Fibroblast of lung (primary cell): ENCODE measurements at regions not wholly inside any gene's neighbourhood (a gene's known extent, or its start where the extent isn't known, plus 50 kb on each side); places are given as distances from the start of the nearest gene placed in this dataset.

Experiments
- DNase-seq, 2 donors: peaks; one replicate each; pipeline versions ENCODE4 v3.0.0 to v3.0.0-alpha.2; 2010; ENCODE audit warnings: low read depth in 2 of 2
- H2AFZ ChIP-seq: 2 replicates; pipeline ENCODE4 v1.5.1; 2012; ENCODE audit warnings: low read length, control low read depth, inconsistent platforms
- H3K27ac ChIP-seq: 2 replicates; pipeline ENCODE4 v1.5.1; 2011; ENCODE audit warnings: low read length, control low read depth; ENCODE audit not compliant: insufficient read depth
- H3K27me3 ChIP-seq: 2 replicates; pipeline ENCODE4 v1.5.1; 2011; ENCODE audit warnings: mild to moderate bottlenecking, low read length; ENCODE audit not compliant: control insufficient read depth, insufficient read depth
- H3K36me3 ChIP-seq: 2 replicates; pipeline ENCODE4 v1.5.1; 2011; ENCODE audit warnings: low read length; ENCODE audit not compliant: control insufficient read depth, insufficient read depth
- H3K4me1 ChIP-seq: 2 replicates; pipeline ENCODE4 v1.5.1; 2011; ENCODE audit warnings: low read length; ENCODE audit not compliant: control insufficient read depth, insufficient read depth; ENCODE audit errors: extremely low read depth
- H3K4me2 ChIP-seq: 2 replicates; pipeline ENCODE4 v1.5.1; 2011; ENCODE audit warnings: low read length, control low read depth; ENCODE audit not compliant: insufficient read depth; ENCODE audit errors: extremely low read depth
- H3K4me3 ChIP-seq, 4 experiments: fragments of 200-600 bp in 1 of 4; sonication (generic) in 1 of 4; replicated peaks in 1 of 4; 2 replicates each; pipeline ENCODE4 v1.5.1; 2011 to 2016; ENCODE audit warnings: low read length in 4 of 4, low read depth in 3 of 4, mild to moderate bottlenecking in 3 of 4, control low read depth in 2 of 4, inconsistent platforms in 1 of 4, mixed read lengths in 1 of 4; ENCODE audit not compliant: insufficient read depth in 1 of 4; ENCODE audit errors: control extremely low read depth in 1 of 4
- H3K79me2 ChIP-seq: 2 replicates; pipeline ENCODE4 v1.5.1; 2012; ENCODE audit warnings: mild to moderate bottlenecking, low read length, inconsistent platforms; ENCODE audit not compliant: control insufficient read depth, insufficient read depth
- H3K9ac ChIP-seq: 2 replicates; pipeline ENCODE4 v1.5.1; 2011; ENCODE audit warnings: mild to moderate bottlenecking, low read length, control low read depth; ENCODE audit not compliant: insufficient read depth
- H3K9me3 ChIP-seq: 2 replicates; pipeline ENCODE4 v1.5.1; 2012; ENCODE audit warnings: low read depth, low read length; ENCODE audit not compliant: control insufficient read depth, insufficient read depth
- H4K20me1 ChIP-seq: 2 replicates; pipeline ENCODE4 v1.5.1; 2011; ENCODE audit warnings: low read length; ENCODE audit not compliant: control insufficient read depth, insufficient read depth; ENCODE audit errors: extremely low read depth
- EZH2 ChIP-seq: IDR thresholded peaks from 2 replicates; pipeline ENCODE4 v1.5.1; 2012; ENCODE audit warnings: low read length, control low read depth, mild to moderate bottlenecking; ENCODE audit errors: missing control alignments
- TF ChIP-seq, protein P1 (sequence below), 2 donors: IDR thresholded peaks in 1 of 2; conservative IDR thresholded peaks in 1 of 2; 1 replicate in 1 of 2; 2 replicates in 1 of 2; pipeline ENCODE4 v1.5.1; 2011 to 2012; ENCODE audit warnings: low read length in 2 of 2, control low read depth in 1 of 2, inconsistent platforms in 1 of 2, low read depth in 1 of 2, mild to moderate bottlenecking in 1 of 2

DNA sequence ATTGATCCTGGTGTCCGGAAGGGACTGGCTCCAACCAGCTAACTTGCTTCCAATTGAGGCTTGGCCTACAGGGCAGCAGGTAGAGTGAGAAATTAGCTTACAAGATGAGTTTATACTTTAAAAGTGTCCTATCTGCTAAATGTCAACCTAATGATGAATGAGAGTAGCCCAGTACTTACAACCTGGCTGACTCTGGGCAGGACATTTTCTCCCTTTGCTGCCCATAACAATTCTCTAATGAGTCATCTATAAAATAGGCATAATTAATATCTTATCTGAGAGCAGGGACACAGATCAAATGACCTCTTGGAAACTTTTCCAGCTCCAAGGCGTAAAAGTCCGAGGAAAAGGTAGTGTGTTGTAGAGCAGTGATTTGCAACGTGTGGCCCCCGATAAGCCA, 398.4 kb upstream of the BOD1L1 start:
- Histone ChIP-seq H3K27ac (no peak overlapping the region), H2AFZ (no peak overlapping the region), H3K79me2 (no peaks in the 10 kb centered on the region), H4K20me1 (no peaks in the 10 kb centered on the region), H3K4me2 (no peak overlapping the region), H3K4me1 (peaks cover 3% of the 10 kb centered on the region), H3K36me3 (no peaks in the 10 kb centered on the region), H3K27me3 (no peaks in the 10 kb centered on the region), H3K9ac (no peak overlapping the region), H3K9me3 (no peaks in the 10 kb centered on the region), H3K4me3 (no peak overlapping the region)
- TF ChIP-seq, protein P1, sequence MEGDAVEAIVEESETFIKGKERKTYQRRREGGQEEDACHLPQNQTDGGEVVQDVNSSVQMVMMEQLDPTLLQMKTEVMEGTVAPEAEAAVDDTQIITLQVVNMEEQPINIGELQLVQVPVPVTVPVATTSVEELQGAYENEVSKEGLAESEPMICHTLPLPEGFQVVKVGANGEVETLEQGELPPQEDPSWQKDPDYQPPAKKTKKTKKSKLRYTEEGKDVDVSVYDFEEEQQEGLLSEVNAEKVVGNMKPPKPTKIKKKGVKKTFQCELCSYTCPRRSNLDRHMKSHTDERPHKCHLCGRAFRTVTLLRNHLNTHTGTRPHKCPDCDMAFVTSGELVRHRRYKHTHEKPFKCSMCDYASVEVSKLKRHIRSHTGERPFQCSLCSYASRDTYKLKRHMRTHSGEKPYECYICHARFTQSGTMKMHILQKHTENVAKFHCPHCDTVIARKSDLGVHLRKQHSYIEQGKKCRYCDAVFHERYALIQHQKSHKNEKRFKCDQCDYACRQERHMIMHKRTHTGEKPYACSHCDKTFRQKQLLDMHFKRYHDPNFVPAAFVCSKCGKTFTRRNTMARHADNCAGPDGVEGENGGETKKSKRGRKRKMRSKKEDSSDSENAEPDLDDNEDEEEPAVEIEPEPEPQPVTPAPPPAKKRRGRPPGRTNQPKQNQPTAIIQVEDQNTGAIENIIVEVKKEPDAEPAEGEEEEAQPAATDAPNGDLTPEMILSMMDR (conservative IDR thresholded peaks at IDR 0.05 in 1 of 2, IDR thresholded peaks at IDR 0.05 in 1 of 2; ENCODE audit: low read depth in 1 of 2, low read length in 2 of 2) = no peak
- no peak for TF ChIP-seq EZH2
- no peak for DNase-seq

DNA sequence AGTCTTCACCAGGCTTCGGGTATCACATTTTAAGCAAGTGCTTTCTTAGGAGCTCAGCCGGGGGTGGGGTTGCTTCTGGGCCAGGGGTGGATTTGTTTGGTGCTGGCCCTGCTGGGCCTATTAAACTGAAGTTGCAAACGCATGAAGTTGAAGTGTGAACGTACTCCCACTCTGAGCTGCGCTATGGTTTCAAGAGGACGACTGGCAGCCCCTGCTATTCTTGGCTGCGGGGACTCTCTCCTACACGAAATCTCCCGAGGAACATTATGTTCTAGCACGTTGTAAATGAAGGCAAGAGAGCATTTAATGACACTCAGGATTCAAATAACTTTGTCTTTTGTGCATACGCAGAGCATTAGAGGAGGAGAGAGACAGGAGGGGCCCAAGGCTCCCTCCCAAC, 401.3 kb upstream of the BOD1L1 start:
- Histone ChIP-seq H3K4me3 (no peak overlapping the region), H4K20me1 (no peaks in the 10 kb centered on the region), H3K9me3 (no peaks in the 10 kb centered on the region), H3K4me2 (no peak overlapping the region), H3K9ac (no peak overlapping the region), H3K27ac (no peak overlapping the region), H3K36me3 (no peaks in the 10 kb centered on the region), H3K79me2 (no peaks in the 10 kb centered on the region), H3K4me1 (no peaks in the 10 kb centered on the region), H3K27me3 (no peaks in the 10 kb centered on the region), H2AFZ (no peak overlapping the region)
- TF ChIP-seq EZH2 = no peak
- TF ChIP-seq, protein P1 (conservative IDR thresholded peaks at IDR 0.05 in 1 of 2, IDR thresholded peaks at IDR 0.05 in 1 of 2; ENCODE audit: low read depth in 1 of 2, low read length in 2 of 2) = no peak
- no peak for DNase-seq

DNA sequence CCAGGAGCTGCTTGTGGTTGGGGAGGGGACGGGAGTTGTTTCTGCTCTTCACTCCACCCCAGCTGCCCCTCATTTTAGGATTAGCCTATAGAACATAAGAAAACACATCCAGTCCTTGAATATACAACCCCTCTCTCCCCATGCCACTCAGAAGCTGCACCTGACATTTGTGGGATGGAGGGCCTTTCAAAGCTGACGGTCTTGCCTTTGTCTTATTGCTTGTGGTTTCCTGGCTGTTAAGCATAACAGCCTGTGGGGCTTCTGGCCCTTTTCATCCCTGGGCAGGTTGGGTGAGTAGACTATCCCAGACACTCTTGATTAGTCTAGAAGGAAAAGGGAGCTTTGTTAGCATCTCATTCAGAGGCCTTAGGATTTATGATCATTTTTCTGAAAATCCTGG, 407.6 kb upstream of the BOD1L1 start:
- Histone ChIP-seq H4K20me1 (no peaks in the 10 kb centered on the region), H3K4me3 (no peak overlapping the region), H3K4me2 (no peak overlapping the region), H3K36me3 (no peaks in the 10 kb centered on the region), H3K4me1 (no peaks in the 10 kb centered on the region), H2AFZ (no peak overlapping the region), H3K27ac (no peak overlapping the region), H3K9ac (no peak overlapping the region), H3K79me2 (no peaks in the 10 kb centered on the region), H3K9me3 (no peaks in the 10 kb centered on the region), H3K27me3 (no peaks in the 10 kb centered on the region)
- no peak for DNase-seq
- TF ChIP-seq, protein P1 (conservative IDR thresholded peaks at IDR 0.05 in 1 of 2, IDR thresholded peaks at IDR 0.05 in 1 of 2; ENCODE audit: low read depth in 1 of 2, low read length in 2 of 2) = no peak
- no peak for TF ChIP-seq EZH2
